Suprapubic skin (tissue), 3 donors: ENCODE measurements at regions not wholly inside any gene's neighbourhood (a gene's known extent, or its start where the extent isn't known, plus 50 kb on each side); places are given as distances from the start of the nearest gene placed in this dataset.

ENCODE experiments used
- POLR2AphosphoS5 ChIP-seq, 3 donors: sonication (generic); formaldehyde crosslinking; IDR thresholded peaks; one replicate each; pipeline ENCODE4 v1.6.1; 2017; ENCODE audit warnings: antibody characterized with exemption in 3 of 3
- TF ChIP-seq, protein P1 (sequence below), 2 donors: fragments of 200-600 bp in 1 of 2; fragments of 450-650 bp in 1 of 2; sonication (generic) in 1 of 2; IDR thresholded peaks; one replicate each; pipeline ENCODE4 v1.5.1; 2016 to 2019; ENCODE audit warnings: antibody characterized with exemption in 2 of 2, mild to moderate bottlenecking in 1 of 2, moderate library complexity in 1 of 2

DNA sequence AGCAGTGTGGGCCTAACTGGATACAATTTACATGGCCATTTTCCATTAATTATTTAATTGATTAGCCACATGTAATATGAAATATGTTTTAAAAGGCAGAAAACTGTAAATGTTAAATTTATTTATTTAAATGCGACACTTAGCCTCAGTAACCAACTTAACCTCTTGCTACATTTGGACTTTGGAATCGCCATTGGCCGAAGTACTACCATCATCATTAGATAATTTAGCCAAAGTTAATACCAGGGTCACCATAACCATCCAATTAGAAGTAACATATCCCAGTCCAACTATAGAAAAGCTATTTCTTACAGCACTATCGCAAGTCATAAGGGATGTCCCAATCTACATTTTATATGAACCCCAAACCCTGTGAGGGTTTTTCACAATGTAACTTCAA is 558.6 kb upstream of the IGFBP3 start:
- TF ChIP-seq, protein P1, sequence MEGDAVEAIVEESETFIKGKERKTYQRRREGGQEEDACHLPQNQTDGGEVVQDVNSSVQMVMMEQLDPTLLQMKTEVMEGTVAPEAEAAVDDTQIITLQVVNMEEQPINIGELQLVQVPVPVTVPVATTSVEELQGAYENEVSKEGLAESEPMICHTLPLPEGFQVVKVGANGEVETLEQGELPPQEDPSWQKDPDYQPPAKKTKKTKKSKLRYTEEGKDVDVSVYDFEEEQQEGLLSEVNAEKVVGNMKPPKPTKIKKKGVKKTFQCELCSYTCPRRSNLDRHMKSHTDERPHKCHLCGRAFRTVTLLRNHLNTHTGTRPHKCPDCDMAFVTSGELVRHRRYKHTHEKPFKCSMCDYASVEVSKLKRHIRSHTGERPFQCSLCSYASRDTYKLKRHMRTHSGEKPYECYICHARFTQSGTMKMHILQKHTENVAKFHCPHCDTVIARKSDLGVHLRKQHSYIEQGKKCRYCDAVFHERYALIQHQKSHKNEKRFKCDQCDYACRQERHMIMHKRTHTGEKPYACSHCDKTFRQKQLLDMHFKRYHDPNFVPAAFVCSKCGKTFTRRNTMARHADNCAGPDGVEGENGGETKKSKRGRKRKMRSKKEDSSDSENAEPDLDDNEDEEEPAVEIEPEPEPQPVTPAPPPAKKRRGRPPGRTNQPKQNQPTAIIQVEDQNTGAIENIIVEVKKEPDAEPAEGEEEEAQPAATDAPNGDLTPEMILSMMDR (IDR thresholded peaks at IDR 0.05): no peak
- TF ChIP-seq POLR2AphosphoS5 (IDR thresholded peaks at IDR 0.05): no peak
